Neural cell (in vitro differentiated cells): ENCODE measurements at regions not wholly inside any gene's neighbourhood (a gene's known extent, or its start where the extent isn't known, plus 50 kb on each side); places are given as distances from the start of the nearest gene placed in this dataset.

Experiments
- H2AFZ ChIP-seq: fragments of 200-600, 300-800 bp; sonication (generic), shearing (Covaris generic); 2 replicates; pipeline ENCODE4 v1.6.0; 2014; ENCODE audit warnings: low read depth, mild to moderate bottlenecking, antibody characterized with exemption, low read length, moderate library complexity
- H3F3A ChIP-seq: fragments of 200-600 bp; shearing (Covaris generic); 2 replicates; pipeline ENCODE4 v1.6.1; 2016; ENCODE audit warnings: mild to moderate bottlenecking, moderate library complexity, mixed read lengths, antibody characterized with exemption, low read length; ENCODE audit not compliant: insufficient read depth, poor library complexity, severe bottlenecking
- H3K27ac ChIP-seq: fragments of 200-600, 300-800 bp; sonication (generic), shearing (Covaris generic); 2 replicates; pipeline ENCODE4 v1.5.1; 2014; ENCODE audit warnings: mild to moderate bottlenecking, low read length, moderate library complexity
- H3K27me3 ChIP-seq: fragments of 300-800, 200-600 bp; sonication (generic), shearing (Covaris generic); 2 replicates; pipeline ENCODE4 v1.6.0; 2014; ENCODE audit warnings: mild to moderate bottlenecking, low read depth, low read length, moderate library complexity; ENCODE audit not compliant: insufficient read depth
- H3K36me3 ChIP-seq: fragments of 300-800, 200-600 bp; sonication (generic), shearing (Covaris generic); 2 replicates; pipeline ENCODE4 v1.5.1; 2014; ENCODE audit warnings: mild to moderate bottlenecking, antibody characterized with exemption, low read length, moderate library complexity; ENCODE audit not compliant: insufficient read depth
- H3K4me2 ChIP-seq: fragments of 300-800, 200-600 bp; sonication (generic), shearing (Covaris generic); 2 replicates; pipeline ENCODE4 v1.6.0; 2014; ENCODE audit warnings: mild to moderate bottlenecking, low read length
- H3K4me3 ChIP-seq: fragments of 300-800, 200-600 bp; sonication (generic), shearing (Covaris generic); 2 replicates; pipeline ENCODE4 v1.5.1; 2014; ENCODE audit warnings: mild to moderate bottlenecking, low read length, moderate library complexity
- H3K79me2 ChIP-seq: fragments of 200-600 bp; shearing (Covaris generic); replicated peaks from 2 replicates; pipeline ENCODE4 v1.6.0; 2014; ENCODE audit warnings: mild to moderate bottlenecking, low read length, moderate library complexity; ENCODE audit not compliant: insufficient read depth
- H3K9ac ChIP-seq: fragments of 300-800, 200-600 bp; sonication (generic), shearing (Covaris generic); 2 replicates; pipeline ENCODE4 v1.6.1; 2016; ENCODE audit warnings: mild to moderate bottlenecking, low read length, mixed read lengths
- H3K9me2 ChIP-seq: fragments of 200-600 bp; shearing (Covaris generic); 2 replicates; pipeline ENCODE4 v1.6.1; 2016; ENCODE audit warnings: mild to moderate bottlenecking, low read length, mixed read lengths; ENCODE audit not compliant: insufficient read depth
- H3K9me3 ChIP-seq: fragments of 200-600, 300-800 bp; sonication (generic), shearing (Covaris generic); 2 replicates; pipeline ENCODE4 v1.6.1; 2016; ENCODE audit warnings: mild to moderate bottlenecking, mixed run types, low read length, moderate library complexity, mixed read lengths
- H4K20me1 ChIP-seq: fragments of 200-600 bp; shearing (Covaris generic); 2 replicates; pipeline ENCODE4 v1.6.1; 2016; ENCODE audit warnings: mild to moderate bottlenecking, mixed run types; ENCODE audit not compliant: insufficient read depth
- CTCF ChIP-seq: fragments of 450-650 bp; IDR thresholded peaks from 2 replicates; pipeline ENCODE4 v1.5.1; 2014; ENCODE audit warnings: antibody characterized with exemption, mild to moderate bottlenecking, moderate library complexity; ENCODE audit not compliant: poor library complexity, severe bottlenecking
- EP300 ChIP-seq: fragments of 450-650 bp; conservative IDR thresholded peaks from 2 replicates; pipeline ENCODE4 v1.6.1; 2014; ENCODE audit warnings: antibody characterized with exemption, mild to moderate bottlenecking, moderate library complexity; ENCODE audit not compliant: poor library complexity, severe bottlenecking
- EZH2 ChIP-seq: fragments of 200-600, 300-800 bp; shearing (Covaris generic), sonication (generic); IDR thresholded peaks from 2 replicates; pipeline ENCODE4 v1.6.1; 2014; ENCODE audit warnings: antibody characterized with exemption, low read length, borderline replicate concordance, mild to moderate bottlenecking; ENCODE audit not compliant: insufficient read depth, poor library complexity, severe bottlenecking
- MXI1 ChIP-seq: fragments of 450-650 bp; conservative IDR thresholded peaks from 2 replicates; pipeline ENCODE4 v1.6.1; 2014; ENCODE audit warnings: antibody characterized with exemption, mild to moderate bottlenecking; ENCODE audit not compliant: poor library complexity, severe bottlenecking
- POLR2AphosphoS5 ChIP-seq: IDR thresholded peaks from 2 replicates; pipeline ENCODE4 v1.6.1; 2012
- RAD21 ChIP-seq: fragments of 450-650 bp; conservative IDR thresholded peaks from 2 replicates; pipeline ENCODE4 v1.6.1; 2014; ENCODE audit warnings: antibody characterized with exemption, mild to moderate bottlenecking, moderate library complexity
- SMC3 ChIP-seq: fragments of 450-650 bp; conservative IDR thresholded peaks from 2 replicates; pipeline ENCODE4 v1.6.1; 2014; ENCODE audit warnings: antibody characterized with exemption, mild to moderate bottlenecking, moderate library complexity; ENCODE audit not compliant: poor library complexity
- TAF1 ChIP-seq: IDR thresholded peaks from 2 replicates; pipeline ENCODE4 v1.6.1; 2012; ENCODE audit warnings: low read depth
- TF ChIP-seq, protein P1 (sequence below): IDR thresholded peaks from 2 replicates; pipeline ENCODE4 v1.6.1; 2012; ENCODE audit warnings: borderline replicate concordance

- Histone ChIP-seq H3K27me3 (no peaks in the 10 kb centered on the region), H4K20me1 (no peaks in the 10 kb centered on the region), H3K79me2 (no peaks in the 10 kb centered on the region), H3K4me2 (no peak overlapping the region), H3K36me3 (no peaks in the 10 kb centered on the region), H3K27ac (no peak overlapping the region), H3F3A (no peaks in the 10 kb centered on the region), H3K9me2 (no peaks in the 10 kb centered on the region), H3K9ac (no peak overlapping the region), H3K4me3 (no peak overlapping the region), H3K9me3 (no peaks in the 10 kb centered on the region), H2AFZ (no peak overlapping the region)
- no peak for TF ChIP-seq TAF1
- TF ChIP-seq, protein P1, sequence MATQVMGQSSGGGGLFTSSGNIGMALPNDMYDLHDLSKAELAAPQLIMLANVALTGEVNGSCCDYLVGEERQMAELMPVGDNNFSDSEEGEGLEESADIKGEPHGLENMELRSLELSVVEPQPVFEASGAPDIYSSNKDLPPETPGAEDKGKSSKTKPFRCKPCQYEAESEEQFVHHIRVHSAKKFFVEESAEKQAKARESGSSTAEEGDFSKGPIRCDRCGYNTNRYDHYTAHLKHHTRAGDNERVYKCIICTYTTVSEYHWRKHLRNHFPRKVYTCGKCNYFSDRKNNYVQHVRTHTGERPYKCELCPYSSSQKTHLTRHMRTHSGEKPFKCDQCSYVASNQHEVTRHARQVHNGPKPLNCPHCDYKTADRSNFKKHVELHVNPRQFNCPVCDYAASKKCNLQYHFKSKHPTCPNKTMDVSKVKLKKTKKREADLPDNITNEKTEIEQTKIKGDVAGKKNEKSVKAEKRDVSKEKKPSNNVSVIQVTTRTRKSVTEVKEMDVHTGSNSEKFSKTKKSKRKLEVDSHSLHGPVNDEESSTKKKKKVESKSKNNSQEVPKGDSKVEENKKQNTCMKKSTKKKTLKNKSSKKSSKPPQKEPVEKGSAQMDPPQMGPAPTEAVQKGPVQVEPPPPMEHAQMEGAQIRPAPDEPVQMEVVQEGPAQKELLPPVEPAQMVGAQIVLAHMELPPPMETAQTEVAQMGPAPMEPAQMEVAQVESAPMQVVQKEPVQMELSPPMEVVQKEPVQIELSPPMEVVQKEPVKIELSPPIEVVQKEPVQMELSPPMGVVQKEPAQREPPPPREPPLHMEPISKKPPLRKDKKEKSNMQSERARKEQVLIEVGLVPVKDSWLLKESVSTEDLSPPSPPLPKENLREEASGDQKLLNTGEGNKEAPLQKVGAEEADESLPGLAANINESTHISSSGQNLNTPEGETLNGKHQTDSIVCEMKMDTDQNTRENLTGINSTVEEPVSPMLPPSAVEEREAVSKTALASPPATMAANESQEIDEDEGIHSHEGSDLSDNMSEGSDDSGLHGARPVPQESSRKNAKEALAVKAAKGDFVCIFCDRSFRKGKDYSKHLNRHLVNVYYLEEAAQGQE: no peak
- no peak for TF ChIP-seq RAD21
- TF ChIP-seq CTCF: no peak
- no peak for TF ChIP-seq MXI1
- no peak for TF ChIP-seq EP300
- TF ChIP-seq SMC3: no peak
- TF ChIP-seq EZH2: no peak
- TF ChIP-seq POLR2AphosphoS5: no peak
These were observed 1736.6 kb upstream of the MIR17HG start for GRCh38 chr13:89610881-89611280.

DNA sequence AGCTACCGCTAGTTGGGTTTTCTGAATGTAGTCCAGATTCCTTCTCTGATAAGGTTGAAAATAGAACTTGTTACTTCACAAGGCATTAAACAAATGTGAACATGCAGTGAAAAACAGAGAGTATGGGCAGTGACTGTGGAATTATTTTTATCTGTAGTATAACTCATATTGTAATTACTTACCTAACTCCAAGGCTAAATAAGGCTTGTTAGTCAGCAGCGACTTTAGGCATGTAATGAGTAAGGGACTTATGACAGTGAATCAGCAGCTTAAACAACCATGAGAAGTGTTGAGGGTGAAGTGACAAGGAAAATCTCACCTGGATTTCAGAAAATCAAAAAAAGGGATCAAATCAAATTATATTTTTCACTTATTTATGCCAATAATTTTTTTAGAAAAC is 1719.5 kb upstream of the MIR17HG start:
- Histone ChIP-seq H4K20me1 (no peaks in the 10 kb centered on the region), H3K36me3 (no peaks in the 10 kb centered on the region), H3K4me2 (no peak overlapping the region), H3K27me3 (no peaks in the 10 kb centered on the region), H3K4me3 (no peak overlapping the region), H3K9me3 (no peaks in the 10 kb centered on the region), H3K79me2 (no peaks in the 10 kb centered on the region), H3F3A (no peaks in the 10 kb centered on the region), H3K9me2 (no peaks in the 10 kb centered on the region), H2AFZ (no peak overlapping the region), H3K9ac (no peak overlapping the region), H3K27ac (no peak overlapping the region)
- TF ChIP-seq EP300 (no peak), RAD21 (no peak), POLR2AphosphoS5 (no peak), CTCF (no peak), TAF1 (no peak), SMC3 (no peak), MXI1 (no peak), EZH2 (no peak)
- TF ChIP-seq, protein P1: no peak
